Renal cortical epithelial cell (primary cell): ENCODE measurements at regions not wholly inside any gene's neighbourhood (a gene's known extent, or its start where the extent isn't known, plus 50 kb on each side); places are given as distances from the start of the nearest gene placed in this dataset.

Experiments used
- DNase-seq: peaks from one replicate; pipeline ENCODE4 v3.0.0-alpha.2; 2011; ENCODE audit warnings: low read depth

GRCh38 chr11:109749476-109749875 is 327.5 kb downstream of the C11orf87 start:
- no peak for DNase-seq

GRCh38 chr11:109750964-109751363 is 329.0 kb downstream of the C11orf87 start:
- no peak for DNase-seq

- no peak for DNase-seq
These were observed 330.3 kb downstream of the C11orf87 start for GRCh38 chr11:109752212-109752825.

DNA sequence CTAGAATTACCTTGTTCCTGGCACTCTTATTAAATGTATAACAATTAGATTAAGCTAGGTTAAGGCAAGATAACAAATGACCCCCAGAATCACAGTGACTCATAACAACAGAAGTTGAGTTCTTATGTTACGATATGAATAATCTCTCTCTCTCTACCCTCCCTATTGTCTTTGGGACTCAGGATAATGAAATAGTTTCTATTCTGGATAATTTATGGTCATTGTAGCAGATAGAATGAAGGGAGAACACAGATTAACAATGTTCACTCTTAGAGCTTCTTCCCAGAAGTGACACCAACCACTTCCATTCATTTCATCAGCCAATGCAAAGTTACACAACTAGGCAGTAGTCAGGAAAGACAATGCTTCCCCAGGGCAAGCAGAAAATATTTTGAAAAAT is 334.5 kb downstream of the C11orf87 start:
- DNase-seq: no peak

GRCh38 chr11:109756951-109757350 is 335.0 kb downstream of the C11orf87 start:
- DNase-seq: no peak

DNA sequence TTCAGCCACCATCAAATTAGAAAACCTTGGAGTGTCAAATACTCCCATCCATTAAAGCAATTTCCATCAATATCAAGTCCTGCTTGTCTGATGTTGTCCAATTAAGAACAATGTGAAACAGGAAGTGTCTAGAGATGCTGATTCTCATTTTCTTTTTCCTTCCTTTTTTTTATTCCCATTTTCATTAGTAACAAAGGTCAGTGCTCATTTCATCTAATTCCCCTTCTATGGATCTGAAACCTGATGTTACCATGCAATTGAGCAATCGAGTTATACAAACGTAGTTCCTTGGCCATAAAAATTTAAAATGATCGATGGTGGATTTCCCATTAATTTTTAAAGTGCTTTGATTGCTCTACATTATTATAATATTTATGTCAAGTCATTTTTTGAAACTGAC is 330.6 kb upstream of the ZC3H12C start:
- no peak for DNase-seq

DNA sequence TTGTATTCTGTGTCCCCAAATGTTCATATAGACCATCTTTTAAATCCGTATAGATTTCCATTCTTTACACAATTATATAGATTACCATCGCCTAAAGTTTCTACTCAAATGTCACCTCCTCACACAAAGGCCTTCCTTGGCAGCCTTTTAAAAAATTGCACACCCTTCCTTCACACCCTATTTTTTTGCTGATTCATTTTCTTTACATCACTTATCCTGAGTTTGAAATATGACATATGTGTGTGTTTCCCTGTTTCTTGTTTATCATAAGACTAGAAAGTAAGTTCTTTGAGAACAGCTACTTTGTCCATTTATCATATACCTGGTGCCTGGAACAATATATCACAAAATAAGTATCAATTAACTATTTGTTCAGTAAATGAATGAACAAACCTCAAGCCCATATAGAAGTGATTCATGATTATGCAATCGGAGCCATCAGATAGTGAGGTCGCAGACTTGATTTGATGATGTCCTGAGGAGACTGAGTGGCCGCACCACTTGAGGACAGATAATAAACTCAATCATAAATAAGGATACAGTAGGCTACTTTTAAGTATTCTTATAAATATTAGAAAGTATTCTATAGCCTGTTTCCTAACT is 327.4 kb upstream of the ZC3H12C start:
- no peak for DNase-seq

DNA sequence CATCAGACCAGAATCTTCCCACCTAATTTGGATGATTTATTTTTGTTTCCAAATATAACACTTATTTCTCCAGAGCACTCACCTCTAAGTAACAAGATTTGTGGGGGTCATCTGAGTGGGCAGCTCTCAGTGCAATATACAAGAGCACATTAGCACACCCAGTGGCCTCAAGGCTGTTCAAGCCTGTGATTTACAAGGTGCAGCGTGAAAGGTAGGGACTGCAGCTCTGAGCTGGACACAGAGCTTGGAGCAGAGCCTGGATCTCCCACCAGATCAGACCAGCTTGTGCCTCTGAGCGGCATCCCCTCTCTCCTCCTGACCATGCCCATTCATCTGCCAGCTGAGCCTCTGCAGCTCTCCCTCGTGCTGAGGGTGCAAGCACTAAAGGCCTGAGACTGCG is 323.3 kb upstream of the ZC3H12C start:
- no peak for DNase-seq

DNA sequence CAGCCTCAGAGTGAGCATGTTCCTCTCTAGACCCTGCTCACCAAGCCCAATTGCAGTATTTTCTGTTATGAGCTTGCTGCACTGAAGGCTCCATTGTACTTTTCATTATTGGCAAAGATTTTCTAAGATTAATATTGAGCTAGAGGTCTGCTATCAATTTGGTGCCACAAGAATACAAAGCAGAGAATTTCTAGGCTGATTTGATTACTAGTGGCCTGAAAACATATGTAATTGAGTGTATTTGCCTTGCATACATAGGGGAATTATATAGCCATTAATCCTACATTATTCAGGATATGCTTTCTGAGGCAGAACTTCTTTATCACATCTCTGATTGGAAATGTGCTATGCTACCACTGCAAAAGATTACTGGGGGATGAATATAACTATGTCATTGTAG is 322.9 kb upstream of the ZC3H12C start:
- no peak for DNase-seq

- no peak for DNase-seq
These were observed 320.3 kb upstream of the ZC3H12C start for GRCh38 chr11:109772892-109773291.

DNA sequence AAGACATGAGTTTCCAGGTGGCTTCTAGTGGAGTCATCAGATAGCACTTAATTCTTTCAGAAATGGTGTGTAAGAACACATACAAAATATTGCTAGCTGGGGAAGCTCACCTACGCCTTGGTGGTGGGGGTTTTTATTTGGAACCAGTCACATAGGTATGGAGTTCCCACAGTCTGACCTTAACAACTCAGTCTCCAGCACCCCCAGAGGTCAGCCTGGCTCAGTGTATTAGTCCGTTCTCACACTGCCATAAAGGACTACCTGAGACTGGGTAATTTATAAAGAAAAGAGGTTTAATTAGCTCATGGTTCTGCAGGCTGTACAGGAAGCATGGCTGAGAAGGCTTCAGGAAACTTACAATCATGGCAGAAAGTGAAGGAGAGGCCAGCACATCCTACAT is 317.5 kb upstream of the ZC3H12C start:
- no peak for DNase-seq

DNA sequence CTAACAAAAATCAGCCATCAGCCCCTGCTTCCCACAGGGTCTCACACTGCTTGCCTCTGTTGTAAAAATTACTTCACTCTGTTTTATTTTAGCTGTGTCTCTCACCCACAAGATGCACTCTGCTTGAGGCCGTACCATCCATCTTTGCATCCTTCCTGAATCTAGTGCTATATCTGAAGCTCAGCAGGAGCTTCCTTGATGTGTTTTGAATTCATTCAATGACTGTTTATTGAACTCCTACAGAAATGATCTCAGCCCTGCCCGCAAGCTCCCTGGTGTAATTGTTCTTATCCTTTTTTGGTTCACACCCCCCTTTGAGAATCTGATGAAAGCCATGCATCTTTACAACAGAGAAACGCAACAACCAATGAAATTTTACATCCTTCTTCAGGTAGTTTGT is 310.2 kb upstream of the ZC3H12C start:
- no peak for DNase-seq

DNA sequence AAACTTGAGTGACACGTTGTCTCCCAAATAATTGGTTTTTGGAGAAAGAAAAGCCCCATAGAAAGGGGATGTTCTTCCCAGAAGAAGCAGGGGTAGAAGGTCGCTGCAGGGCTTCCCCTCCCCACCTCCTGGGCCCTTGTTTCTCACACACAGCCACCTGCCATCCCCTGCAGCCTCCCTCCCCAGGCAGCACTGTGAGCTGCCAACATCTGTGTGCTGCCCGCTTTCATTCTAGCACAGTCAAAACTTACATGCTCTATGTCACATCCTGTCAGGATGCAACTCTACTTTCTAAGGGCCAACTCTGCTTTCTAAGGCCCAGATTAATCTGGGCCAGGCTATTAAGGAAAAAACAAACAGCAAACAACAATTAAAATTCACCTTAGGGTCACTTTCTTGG is 309.4 kb upstream of the ZC3H12C start:
- DNase-seq: no peak

- no peak for DNase-seq
These were observed 308.7 kb upstream of the ZC3H12C start for GRCh38 chr11:109784536-109784935.

DNA sequence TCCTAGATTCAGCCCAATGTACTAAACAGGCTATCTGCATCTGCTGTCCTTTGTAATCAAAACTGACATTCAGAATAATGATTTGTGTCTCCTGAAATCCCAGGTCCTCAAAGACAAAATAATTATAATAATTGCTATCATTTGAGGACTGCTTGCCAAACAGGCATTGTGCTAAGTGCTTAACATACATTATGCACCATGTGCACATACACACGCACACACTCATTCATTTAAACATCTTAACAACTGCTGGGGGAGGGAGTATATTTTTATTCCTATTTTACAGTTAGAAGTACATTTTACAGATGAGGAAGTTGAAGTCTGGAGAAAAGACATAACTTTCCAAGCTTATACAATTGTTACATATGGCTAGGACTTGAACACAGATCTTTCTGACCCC is 308.0 kb upstream of the ZC3H12C start:
- no peak for DNase-seq

GRCh38 chr11:109785714-109786113 is 307.5 kb upstream of the ZC3H12C start:
- DNase-seq: no peak

DNA sequence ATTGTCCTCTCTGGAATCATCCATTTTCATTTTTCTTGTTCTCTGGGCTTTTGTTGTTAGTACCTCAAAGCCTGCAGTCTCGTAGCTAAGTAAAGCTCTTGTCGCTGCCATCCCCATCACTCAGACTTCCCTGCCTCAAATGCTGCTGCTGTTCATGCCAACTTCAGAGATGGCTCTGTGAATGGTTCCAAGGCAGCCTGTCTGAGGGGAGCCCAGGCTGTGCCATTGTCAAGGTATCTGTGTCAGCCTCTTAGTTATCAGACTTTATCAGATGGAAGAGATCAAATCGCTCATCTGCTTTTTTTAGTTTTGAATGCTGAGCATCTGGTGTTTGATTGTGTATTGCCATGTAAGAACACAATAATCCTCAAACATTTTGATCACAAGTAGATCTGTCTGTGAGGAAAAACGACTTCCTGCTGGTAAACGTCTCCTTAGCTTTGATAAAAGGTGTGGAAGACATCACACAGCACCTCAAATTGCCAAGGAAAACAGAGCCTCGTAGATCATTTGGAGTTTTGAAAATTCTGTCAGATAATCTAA is 304.2 kb upstream of the ZC3H12C start:
- no peak for DNase-seq

DNA sequence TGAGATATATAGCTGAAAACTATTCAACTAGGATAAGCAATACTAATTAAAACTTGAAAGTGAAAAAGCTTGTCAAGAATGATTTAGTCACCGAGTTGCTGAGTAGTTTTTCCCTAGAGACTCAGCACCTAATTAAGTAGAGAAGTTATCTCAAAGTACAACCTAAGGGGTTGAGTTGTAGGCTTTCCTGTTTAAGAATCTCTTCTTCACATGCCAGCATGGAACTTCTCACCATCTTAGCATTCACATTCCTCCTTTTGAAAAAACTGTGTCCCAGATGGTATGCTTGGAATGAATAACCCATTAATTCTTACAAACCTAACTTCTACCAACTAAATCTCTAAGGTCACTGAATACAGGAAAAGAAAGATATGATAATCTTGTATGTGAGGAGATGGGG is 303.3 kb upstream of the ZC3H12C start:
- no peak for DNase-seq

- no peak for DNase-seq
These were observed 301.9 kb upstream of the ZC3H12C start for GRCh38 chr11:109791337-109791736.

DNA sequence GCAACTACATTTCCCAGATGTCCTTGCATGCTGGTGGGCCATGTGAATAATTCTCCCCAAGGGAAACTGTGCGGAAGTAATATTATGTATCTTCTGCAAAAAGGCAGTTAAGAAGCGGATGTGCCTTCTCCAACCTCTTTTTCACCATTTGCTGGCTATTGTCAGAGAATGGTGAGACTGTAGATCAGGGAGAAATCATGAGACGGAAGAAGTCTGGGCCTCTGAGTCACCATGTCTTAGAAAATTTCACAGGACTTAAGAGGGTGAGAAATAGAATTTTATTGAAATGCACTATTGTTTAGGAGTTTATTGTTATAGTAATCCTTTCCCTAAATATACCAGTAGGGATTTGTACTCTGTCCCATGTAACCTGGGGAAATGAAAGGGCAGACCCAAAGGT is 298.7 kb upstream of the ZC3H12C start:
- DNase-seq: peak; percentile 8

GRCh38 chr11:109795234-109795633 is 298.0 kb upstream of the ZC3H12C start:
- peak; percentile 75 for DNase-seq

GRCh38 chr11:109796253-109796652 is 296.9 kb upstream of the ZC3H12C start:
- DNase-seq: no peak

- no peak for DNase-seq
These were observed 294.7 kb upstream of the ZC3H12C start for GRCh38 chr11:109798521-109798920.

GRCh38 chr11:109799604-109800003 is 293.6 kb upstream of the ZC3H12C start:
- no peak for DNase-seq
